Pulmonary artery endothelial cell (primary cell): ENCODE measurements at regions not wholly inside any gene's neighbourhood (a gene's known extent, or its start where the extent isn't known, plus 50 kb on each side); places are given as distances from the start of the nearest gene placed in this dataset.

Experiments
- DNase-seq: peaks from one replicate; pipeline ENCODE4 v3.0.0-alpha.2; 2011; ENCODE audit warnings: low read depth, low spot score

GRCh38 chr6:1515280-1515679 lies 94.4 kb upstream of the FOXC1 start:
- DNase-seq: no peak

- no peak for DNase-seq
These were observed 93.9 kb upstream of the FOXC1 start for GRCh38 chr6:1515781-1516180.

- no peak for DNase-seq
These were observed 92.8 kb upstream of the FOXC1 start for GRCh38 chr6:1516742-1517520.

- DNase-seq: no peak
These were observed 90.9 kb upstream of the FOXC1 start for GRCh38 chr6:1518855-1519254.

- DNase-seq: no peak
These were observed 90.1 kb upstream of the FOXC1 start for GRCh38 chr6:1519597-1519996.

GRCh38 chr6:1522779-1523178 lies 86.9 kb upstream of the FOXC1 start:
- DNase-seq: no peak

- DNase-seq: no peak
These were observed 85.7 kb upstream of the FOXC1 start for GRCh38 chr6:1524040-1524480.

- no peak for DNase-seq
These were observed 84.2 kb upstream of the FOXC1 start for GRCh38 chr6:1525364-1526038.

GRCh38 chr6:1526398-1527072 lies 83.2 kb upstream of the FOXC1 start:
- no peak for DNase-seq

GRCh38 chr6:1527073-1527457 lies 82.7 kb upstream of the FOXC1 start:
- DNase-seq: no peak

- DNase-seq: no peak
These were observed 74.4 kb upstream of the FOXC1 start for GRCh38 chr6:1535295-1535694.

- DNase-seq: no peak
These were observed 72.9 kb upstream of the FOXC1 start for GRCh38 chr6:1536526-1537429.

- DNase-seq: no peak
These were observed 71.3 kb upstream of the FOXC1 start for GRCh38 chr6:1538369-1538768.

GRCh38 chr6:1538810-1539478 lies 70.8 kb upstream of the FOXC1 start:
- no peak for DNase-seq

- DNase-seq: no peak
These were observed 68.7 kb upstream of the FOXC1 start for GRCh38 chr6:1540864-1541521.

GRCh38 chr6:1542335-1542734 lies 67.4 kb upstream of the FOXC1 start:
- no peak for DNase-seq

GRCh38 chr6:1542764-1543163 lies 67.0 kb upstream of the FOXC1 start:
- DNase-seq: no peak

GRCh38 chr6:1544000-1544399 lies 65.7 kb upstream of the FOXC1 start:
- no peak for DNase-seq

- DNase-seq: no peak
These were observed 65.1 kb upstream of the FOXC1 start for GRCh38 chr6:1544603-1545002.

GRCh38 chr6:1545654-1546053 lies 64.1 kb upstream of the FOXC1 start:
- DNase-seq: no peak
